Right ventricle myocardium inferior (tissue), 1 donor: ENCODE measurements at regions not wholly inside any gene's neighbourhood (a gene's known extent, or its start where the extent isn't known, plus 50 kb on each side); places are given as distances from the start of the nearest gene placed in this dataset.
A peak's percentile ranks its signal among the peaks of the same experiment; 100 is the strongest.
"Not testable (repeated sequence)": the region's sequence is repeated elsewhere in the genome, so short reads cannot be mapped to it uniquely, and the experiment has no call there.

Experiments
- ATAC-seq: fragments of 200-7000 bp; cut with Tn5 transposase; one replicate; pipeline ENCODE4 v1.9.1; 2020; ENCODE audit warnings: mild to moderate bottlenecking, moderate library complexity
- DNase-seq: peaks from one replicate; pipeline ENCODE4 v3.0.0; 2021; ENCODE audit errors: missing footprints
- intact Hi-C: fragments of 100-400 bp; cut with DNase I; formaldehyde crosslinking; loops from one replicate; pipeline ENCODE4 v1.11.0; 2022
- donor health status: DM: no; HTN: yes; CAD: no; lungs with severe emphysema.

DNA sequence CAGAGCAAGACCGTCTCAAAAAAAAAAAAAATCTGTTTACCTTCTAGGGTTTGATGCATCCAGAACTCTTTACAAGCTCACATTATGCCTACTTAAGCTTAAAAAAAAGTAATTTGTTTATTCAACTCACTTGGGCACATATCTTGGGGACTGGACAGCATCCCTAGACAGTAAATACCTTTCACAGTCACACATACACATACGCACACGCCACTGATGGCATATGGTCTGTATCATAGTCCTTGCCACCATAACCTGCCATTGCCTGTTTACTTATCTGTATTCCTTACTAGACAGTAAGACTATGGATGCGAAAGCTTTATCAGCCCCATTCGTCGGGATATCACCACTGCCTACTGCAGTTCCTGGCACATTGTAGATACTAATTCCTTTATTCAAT, 446.3 kb upstream of the RGS18 start:
- ATAC-seq (no peak), DNase-seq (no peak)
- intact Hi-C loops = no loop called here

- DNase-seq (no peak), ATAC-seq (no peak)
- intact Hi-C loops = no loop called here
Observed at GRCh38 chr1:191714845-191715244, 443.4 kb upstream of the RGS18 start.

- ATAC-seq (no peak), DNase-seq (no peak)
- intact Hi-C loops = no loop called here
Observed at GRCh38 chr1:191729742-191730141, 428.5 kb upstream of the RGS18 start.

- DNase-seq, ATAC-seq, intact Hi-C loops: not testable (repeated sequence)
Observed at GRCh38 chr1:191731608-191732302, 426.5 kb upstream of the RGS18 start.

DNA sequence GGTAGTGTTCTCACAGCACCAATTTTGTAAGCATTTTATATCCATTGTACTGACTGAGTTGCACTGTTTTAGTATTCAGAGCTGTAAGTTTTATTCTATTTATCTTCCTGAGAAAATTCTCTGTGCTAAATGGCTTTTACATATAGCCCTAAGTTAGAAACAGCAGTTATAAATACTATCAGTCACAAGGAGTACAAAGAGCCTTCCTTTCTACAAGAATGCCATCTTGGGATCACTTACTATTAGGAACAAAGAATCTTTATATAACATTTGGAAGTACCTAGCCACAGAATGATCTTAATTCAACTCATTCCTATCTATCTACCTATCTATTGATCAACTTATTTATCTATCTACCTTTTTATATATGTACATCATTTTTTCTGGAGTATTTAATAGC, 423.9 kb upstream of the RGS18 start:
- ATAC-seq = no peak
- intact Hi-C loops = no loop called here

DNA sequence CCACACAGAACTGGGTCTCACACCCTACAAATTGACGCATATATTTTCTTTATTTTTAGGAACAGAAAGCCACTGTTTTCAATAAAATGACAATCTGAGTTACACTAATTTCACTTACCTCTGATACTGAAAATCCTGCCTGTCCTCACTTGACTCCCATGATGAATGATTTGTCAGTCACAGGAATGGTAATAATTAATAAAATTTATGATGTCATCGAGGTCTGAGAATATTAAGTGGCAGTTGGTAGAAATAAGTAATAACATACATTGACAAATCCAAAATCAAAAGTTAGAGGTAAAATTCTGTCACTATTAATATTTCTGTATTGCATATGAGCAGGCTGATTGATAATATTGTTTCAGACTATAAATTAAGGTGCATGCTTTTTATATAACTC, 418.7 kb upstream of the RGS18 start:
- ATAC-seq (no peak), DNase-seq (no peak)
- intact Hi-C loops = no loop called here

More for the DNA sequence above, 423.9 kb upstream of the RGS18 start:
- no peak for DNase-seq

GRCh38 chr1:191752342-191752741, 405.9 kb upstream of the RGS18 start:
- no peak for DNase-seq
- no peak for ATAC-seq
- intact Hi-C loops = no loop called here

GRCh38 chr1:191760016-191760415, 398.2 kb upstream of the RGS18 start:
- intact Hi-C loops = no loop called here
- ATAC-seq (no peak), DNase-seq (no peak)

- ATAC-seq = no peak
- intact Hi-C loops = no loop called here
- DNase-seq = no peak
Observed at GRCh38 chr1:191788551-191788950, 369.7 kb upstream of the RGS18 start.

- intact Hi-C loops = no loop called here
- DNase-seq (no peak), ATAC-seq (no peak)
Observed at GRCh38 chr1:191798178-191798577, 360.1 kb upstream of the RGS18 start.

GRCh38 chr1:191804311-191804710, 354.0 kb upstream of the RGS18 start:
- peak; percentile 31 for ATAC-seq
- intact Hi-C loops = no loop called here

GRCh38 chr1:191813593-191813992, 344.7 kb upstream of the RGS18 start:
- DNase-seq, intact Hi-C loops, ATAC-seq: not testable (repeated sequence)

More at GRCh38 chr1:191804311-191804710, 354.0 kb upstream of the RGS18 start:
- no peak for DNase-seq

- intact Hi-C loops = no loop called here
- DNase-seq (no peak), ATAC-seq (no peak)
Observed at GRCh38 chr1:191818198-191818597, 340.1 kb upstream of the RGS18 start.

DNA sequence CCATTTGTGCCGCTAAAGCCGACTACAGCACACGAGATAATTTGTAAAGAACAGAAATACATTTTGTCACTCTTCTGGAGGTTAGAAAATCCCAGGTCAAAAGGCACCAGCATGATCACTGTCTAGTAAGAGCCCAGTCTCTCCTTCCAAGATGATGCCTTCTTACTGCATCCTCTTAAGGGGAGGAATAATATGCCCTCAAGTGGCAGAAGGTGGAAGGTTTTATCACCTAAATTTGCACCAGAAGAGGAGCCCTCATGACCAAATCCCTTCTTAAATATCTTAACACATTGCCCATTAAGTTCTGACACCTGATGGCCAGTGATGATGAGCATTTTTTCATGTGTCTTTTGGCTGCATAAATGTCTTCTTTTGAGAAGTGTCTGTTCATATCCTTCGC, 326.7 kb upstream of the RGS18 start:
- ATAC-seq (no peak), DNase-seq (no peak)
- intact Hi-C loops = no loop called here

DNA sequence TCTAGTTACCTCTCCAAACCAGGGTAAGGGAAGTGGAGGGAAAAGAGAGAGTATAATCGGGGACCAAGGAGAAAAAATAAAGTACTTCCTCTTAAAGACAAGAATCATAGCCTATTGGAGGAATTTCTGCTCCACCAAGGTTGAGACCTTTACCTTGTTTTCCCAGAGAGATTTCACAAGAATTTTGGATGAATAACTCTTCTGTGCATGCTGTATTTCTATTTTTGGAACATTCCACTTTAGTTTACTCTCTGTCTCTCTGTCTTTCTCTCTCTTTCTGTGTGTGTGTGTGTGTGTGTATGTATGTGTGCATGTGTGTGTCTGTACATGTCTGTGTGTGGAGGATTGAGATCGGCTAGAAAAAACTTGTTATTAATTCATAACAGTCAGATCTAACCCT, 318.4 kb upstream of the RGS18 start:
- intact Hi-C loops = no loop called here
- ATAC-seq (no peak), DNase-seq (no peak)

DNA sequence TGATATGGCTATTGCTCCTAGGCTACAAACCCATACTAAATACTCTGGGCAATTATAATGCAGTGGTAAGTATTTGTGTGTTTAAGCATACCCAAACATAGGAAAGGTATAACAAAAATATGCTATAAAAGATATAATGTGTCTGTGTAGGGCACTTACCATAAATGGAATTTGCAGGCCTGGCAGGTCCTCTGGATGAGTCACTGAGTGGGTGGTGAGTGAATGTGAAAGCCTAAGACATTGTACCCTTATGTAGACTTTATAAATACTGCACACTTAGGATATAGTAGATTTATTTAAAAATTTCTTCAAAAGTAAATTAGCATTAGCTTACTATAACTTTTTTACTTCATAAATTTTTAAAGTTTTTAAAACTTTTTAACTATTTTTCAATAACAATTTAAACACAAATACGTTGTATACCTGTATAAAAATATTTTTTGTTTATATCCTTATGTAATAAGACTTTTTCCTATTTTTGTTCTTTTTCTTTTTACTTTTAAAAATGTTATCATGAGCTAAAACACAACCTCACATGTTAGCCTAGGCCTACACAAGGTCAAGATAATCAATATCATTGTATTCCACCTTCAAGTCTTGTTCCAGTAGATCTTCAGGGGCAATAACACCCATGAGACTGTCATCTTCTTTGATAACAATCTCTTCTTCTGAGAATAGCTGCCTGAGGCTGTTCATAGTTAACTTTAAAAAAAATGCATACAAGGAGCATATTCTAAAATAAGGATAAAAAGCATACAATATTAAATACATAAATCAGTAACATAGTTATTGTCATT, 306.3 kb upstream of the RGS18 start:
- ATAC-seq = no peak
- intact Hi-C loops = no loop called here
- DNase-seq = no peak

DNA sequence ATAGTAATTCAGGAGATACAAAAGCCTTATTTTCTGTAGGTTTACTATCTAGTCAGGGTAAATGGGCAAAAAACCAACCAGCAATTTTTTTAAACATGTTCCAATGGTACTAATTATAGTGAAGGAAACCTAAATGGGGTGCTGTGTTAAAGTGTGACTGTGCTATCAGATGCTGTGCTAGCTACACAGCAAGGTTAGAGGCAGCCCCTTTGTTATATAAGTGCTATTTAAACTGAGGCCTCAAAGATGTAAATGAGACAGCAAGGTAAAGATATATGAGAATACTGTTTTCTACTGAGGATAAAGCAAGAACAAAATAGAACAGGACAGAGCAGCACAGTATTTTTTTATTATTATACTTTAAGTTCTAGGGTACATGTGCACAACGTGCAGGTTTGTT, 305.4 kb upstream of the RGS18 start:
- intact Hi-C loops = no loop called here
- no peak for DNase-seq
- ATAC-seq = no peak

GRCh38 chr1:191857600-191857999, 300.7 kb upstream of the RGS18 start:
- intact Hi-C loops = no loop called here
- ATAC-seq = no peak

DNA sequence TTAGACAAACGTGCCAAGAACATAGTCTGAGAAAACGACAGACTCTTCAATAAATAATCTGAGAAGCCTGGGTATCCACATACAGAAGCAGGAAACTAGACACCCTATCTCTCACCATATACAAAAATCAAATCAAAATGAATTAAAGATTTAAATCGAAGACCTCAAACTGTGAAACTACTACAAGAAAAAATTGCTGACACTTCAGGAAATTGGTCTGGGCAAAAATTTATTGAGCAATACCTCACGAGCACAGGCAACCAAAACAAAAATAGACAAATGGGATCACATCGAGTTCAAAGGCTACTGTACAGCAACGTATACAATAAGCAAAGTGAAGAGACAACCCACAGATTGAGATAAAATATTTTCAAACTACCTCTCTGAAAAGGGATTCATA, 292.8 kb upstream of the RGS18 start:
- DNase-seq (no peak), ATAC-seq (no peak)
- intact Hi-C loops = no loop called here

More at GRCh38 chr1:191857600-191857999, 300.7 kb upstream of the RGS18 start:
- no peak for DNase-seq

DNA sequence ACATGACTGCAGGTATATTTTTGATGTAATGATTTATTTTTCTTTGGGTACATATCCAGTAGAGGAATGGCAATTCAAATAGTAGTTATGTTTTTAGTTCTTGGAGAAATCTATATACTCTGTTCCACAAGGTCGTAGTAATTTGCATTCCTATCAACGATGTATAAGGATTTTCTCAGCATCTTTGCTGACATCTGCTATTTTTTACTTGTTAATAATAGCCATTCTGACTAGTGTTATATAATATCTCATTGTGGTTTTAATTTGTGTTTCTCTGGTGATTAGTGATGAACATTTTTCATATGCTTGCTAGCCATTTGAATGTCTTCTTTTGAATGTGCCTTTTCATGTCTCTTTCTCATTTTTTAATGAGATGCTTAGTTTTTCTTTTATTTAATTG, 292.1 kb upstream of the RGS18 start:
- DNase-seq = no peak
- intact Hi-C loops = no loop called here
- ATAC-seq = no peak
